ENCODE measurements at regions not wholly inside any gene's neighbourhood (a gene's known extent, or its start where the extent isn't known, plus 50 kb on each side); places are given as distances from the start of the nearest gene placed in this dataset.

- no peak for DNase-seq (ENCODE audit: low spot score)
- CTCF ChIA-PET = no interaction called here
- no peak for TF ChIP-seq CTCF (conservative IDR thresholded peaks at IDR 0.05; ENCODE audit: low read depth)
- H3K27ac ChIP-seq = no peak overlapping the region
- POLR2A ChIA-PET (ENCODE audit: low non-redundant PET) = no interaction called here
Observed at GRCh38 chr10:53276797-53277196, 504.2 kb upstream of the MBL2 start.

- no peak overlapping the region for H3K27ac ChIP-seq
- POLR2A ChIA-PET (ENCODE audit: low non-redundant PET) = no interaction called here
- CTCF ChIA-PET = no interaction called here
- no peak for TF ChIP-seq CTCF (conservative IDR thresholded peaks at IDR 0.05; ENCODE audit: low read depth)
- DNase-seq (ENCODE audit: low spot score) = no peak
Observed at GRCh38 chr10:53269482-53269881, 496.9 kb upstream of the MBL2 start.

GRCh38 chr10:53260213-53260612 lies 487.6 kb upstream of the MBL2 start:
- TF ChIP-seq CTCF (conservative IDR thresholded peaks at IDR 0.05; ENCODE audit: low read depth) = no peak
- DNase-seq (ENCODE audit: low spot score) = no peak
- POLR2A ChIA-PET (ENCODE audit: low non-redundant PET) = no interaction called here
- CTCF ChIA-PET = no interaction called here
- H3K27ac ChIP-seq = no peak overlapping the region

- ChIA-PET CTCF (no interaction called here), POLR2A (ENCODE audit: low non-redundant PET) (no interaction called here)
- no peak overlapping the region for H3K27ac ChIP-seq
- peak; percentile 46 for DNase-seq (ENCODE audit: low spot score)
- no peak for TF ChIP-seq CTCF (conservative IDR thresholded peaks at IDR 0.05; ENCODE audit: low read depth)
Observed at GRCh38 chr10:53256623-53257022, 484.0 kb upstream of the MBL2 start.

- ChIA-PET POLR2A (ENCODE audit: low non-redundant PET) (no interaction called here), CTCF (no interaction called here)
- DNase-seq (ENCODE audit: low spot score) = no peak
- no peak overlapping the region for H3K27ac ChIP-seq
- no peak for TF ChIP-seq CTCF (conservative IDR thresholded peaks at IDR 0.05; ENCODE audit: low read depth)
Observed at GRCh38 chr10:53255661-53256205, 483.1 kb upstream of the MBL2 start.

GRCh38 chr10:53253221-53253620 lies 480.6 kb upstream of the MBL2 start:
- CTCF ChIA-PET = interaction anchor here (0.6 kb wide), 1 partner anchor 91 kb away, joined by 3 read pairs; no protein-coding TSS in a partner anchor
- POLR2A ChIA-PET (ENCODE audit: low non-redundant PET) = no interaction called here
- H3K27ac ChIP-seq = no peak overlapping the region
- no peak for DNase-seq (ENCODE audit: low spot score)
- TF ChIP-seq CTCF (conservative IDR thresholded peaks at IDR 0.05; ENCODE audit: low read depth) = no peak

- POLR2A ChIA-PET (ENCODE audit: low non-redundant PET) = no interaction called here
- CTCF ChIA-PET = interaction anchor here (0.7 kb wide), 1 partner anchor 737 kb away, joined by 4 read pairs; no protein-coding TSS in a partner anchor
- H3K27ac ChIP-seq = no peak overlapping the region
- no peak for TF ChIP-seq CTCF (conservative IDR thresholded peaks at IDR 0.05; ENCODE audit: low read depth)
- DNase-seq (ENCODE audit: low spot score) = no peak
Observed at GRCh38 chr10:53239873-53240272, 467.3 kb upstream of the MBL2 start.
